ENCODE measurements at regions not wholly inside any gene's neighbourhood (a gene's known extent, or its start where the extent isn't known, plus 50 kb on each side); places are given as distances from the start of the nearest gene placed in this dataset.

DNA sequence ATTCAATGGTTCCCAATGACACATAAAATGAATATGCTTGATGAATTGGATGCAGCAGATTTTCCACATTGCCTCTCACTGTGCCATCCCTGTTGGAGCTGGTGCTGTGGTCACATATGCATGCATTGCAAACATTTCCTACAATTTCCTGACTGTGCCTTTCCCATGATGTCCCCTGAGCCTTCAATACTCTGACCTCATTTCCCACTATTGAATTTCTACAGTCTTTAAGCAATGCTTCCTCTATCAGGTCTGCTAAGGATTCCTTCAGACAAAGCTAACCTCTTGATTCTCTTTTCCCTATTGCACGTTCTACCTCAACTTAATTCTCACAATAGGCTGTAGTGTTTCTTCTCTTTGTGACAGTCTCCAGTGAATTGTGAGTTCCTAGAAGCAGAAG lies 342.5 kb upstream of the CRIM1 start:
- TF ChIP-seq, protein P1, sequence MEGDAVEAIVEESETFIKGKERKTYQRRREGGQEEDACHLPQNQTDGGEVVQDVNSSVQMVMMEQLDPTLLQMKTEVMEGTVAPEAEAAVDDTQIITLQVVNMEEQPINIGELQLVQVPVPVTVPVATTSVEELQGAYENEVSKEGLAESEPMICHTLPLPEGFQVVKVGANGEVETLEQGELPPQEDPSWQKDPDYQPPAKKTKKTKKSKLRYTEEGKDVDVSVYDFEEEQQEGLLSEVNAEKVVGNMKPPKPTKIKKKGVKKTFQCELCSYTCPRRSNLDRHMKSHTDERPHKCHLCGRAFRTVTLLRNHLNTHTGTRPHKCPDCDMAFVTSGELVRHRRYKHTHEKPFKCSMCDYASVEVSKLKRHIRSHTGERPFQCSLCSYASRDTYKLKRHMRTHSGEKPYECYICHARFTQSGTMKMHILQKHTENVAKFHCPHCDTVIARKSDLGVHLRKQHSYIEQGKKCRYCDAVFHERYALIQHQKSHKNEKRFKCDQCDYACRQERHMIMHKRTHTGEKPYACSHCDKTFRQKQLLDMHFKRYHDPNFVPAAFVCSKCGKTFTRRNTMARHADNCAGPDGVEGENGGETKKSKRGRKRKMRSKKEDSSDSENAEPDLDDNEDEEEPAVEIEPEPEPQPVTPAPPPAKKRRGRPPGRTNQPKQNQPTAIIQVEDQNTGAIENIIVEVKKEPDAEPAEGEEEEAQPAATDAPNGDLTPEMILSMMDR (IDR thresholded peaks at IDR 0.05), result no peak
- TF ChIP-seq POLR2AphosphoS5 (IDR thresholded peaks at IDR 0.05), result no peak
- no peak for TF ChIP-seq POLR2A (IDR thresholded peaks at IDR 0.05)

All from prostate gland (tissue), 2 donors.